ENCODE measurements at regions not wholly inside any gene's neighbourhood (a gene's known extent, or its start where the extent isn't known, plus 50 kb on each side); places are given as distances from the start of the nearest gene placed in this dataset.

GRCh38 chr14:51444353-51445000, 204.4 kb downstream of the TMX1 start:
- H4K20me1 ChIP-seq (replicated peaks; ENCODE audit: insufficient read depth), result no peaks in the 10 kb centered on the region; the same call in 1 of the 2 replicates
- Mint-ChIP-seq H3K4me1 (peaks cover 4% of the 10 kb centered on the region), H3K4me3 (no peak overlapping the region), H3K36me3 (ENCODE audit: low read depth) (no peaks in the 10 kb centered on the region), H3K27me3 (ENCODE audit: insufficient read depth, low read depth, poor library complexity) (no peaks in the 10 kb centered on the region), H3K27ac (no peak overlapping the region), H3K9me3 (no peaks in the 10 kb centered on the region)
- peaks cover 10% of the 10 kb centered on the region; the same call in 1 of the 2 replicates for H3K4me1 ChIP-seq (ENCODE audit: insufficient read depth)
- no peak overlapping the region for H3K27ac ChIP-seq (ENCODE audit: low read depth)
- ATAC-seq (no peak), DNase-seq (ENCODE audit: low spot score) (no peak)
- no peaks in the 10 kb centered on the region for H3K36me3 ChIP-seq (ENCODE audit: insufficient read depth)
- TF ChIP-seq JUNB (IDR thresholded peaks at IDR 0.05; ENCODE audit: unreplicated experiment), result no peak
- TF ChIP-seq CREB1 (CRISPR knock-in tag; IDR thresholded peaks at IDR 0.05; ENCODE audit: low read depth), result no peak
- TF ChIP-seq EZH2phosphoT487 (IDR thresholded peaks at IDR 0.05; ENCODE audit: unreplicated experiment), result no peak
- no peak for TF ChIP-seq ZNF331 (CRISPR knock-in tag; IDR thresholded peaks at IDR 0.05; ENCODE audit: low read depth)
- TF ChIP-seq REST (IDR thresholded peaks at IDR 0.05; ENCODE audit: unreplicated experiment), result no peak
- no peak for TF ChIP-seq NANOG (IDR thresholded peaks at IDR 0.05; ENCODE audit: borderline replicate concordance)
- TF ChIP-seq STAT1 (IDR thresholded peaks at IDR 0.05; ENCODE audit: unreplicated experiment), result no peak
- H3K4me3 ChIP-seq, result no peak overlapping the region
- H2AFZ ChIP-seq, result no peak overlapping the region
- H3F3A ChIP-seq (replicated peaks; ENCODE audit: low read depth), result no peaks in the 10 kb centered on the region
- peaks cover 11% of the 10 kb centered on the region; the same call in 1 of the 2 replicates for H3K9me2 ChIP-seq (ENCODE audit: insufficient read depth)
- no peak overlapping the region for H3K4me2 ChIP-seq
- no peaks in the 10 kb centered on the region for H3K27me3 ChIP-seq (ENCODE audit: insufficient read depth)
- no peaks in the 10 kb centered on the region for H3K79me2 ChIP-seq (replicated peaks; ENCODE audit: insufficient read depth)

- H3K4me3 Mint-ChIP-seq, result no peak overlapping the region
These were observed 204.9 kb downstream of the TMX1 start for GRCh38 chr14:51445001-51445390.

More at GRCh38 chr14:51445001-51445390, 204.9 kb downstream of the TMX1 start:
- Histone ChIP-seq H3K4me2 (no peak overlapping the region), H3K79me2 (replicated peaks; ENCODE audit: insufficient read depth) (no peaks in the 10 kb centered on the region), H3K36me3 (ENCODE audit: insufficient read depth) (no peaks in the 10 kb centered on the region), H3K27ac (ENCODE audit: low read depth) (no peak overlapping the region), H3F3A (replicated peaks; ENCODE audit: low read depth) (no peaks in the 10 kb centered on the region), H3K4me1 (ENCODE audit: insufficient read depth) (0 out of 2 replicates have a peak, but pooled peaks cover 6% of the 10 kb centered on the region), H2AFZ (no peak overlapping the region), H3K9me2 (ENCODE audit: insufficient read depth) (peaks cover 11% of the 10 kb centered on the region; the same call in 1 of the 2 replicates), H4K20me1 (replicated peaks; ENCODE audit: insufficient read depth) (no peaks in the 10 kb centered on the region; the same call in 1 of the 2 replicates), H3K27me3 (ENCODE audit: insufficient read depth) (no peaks in the 10 kb centered on the region), H3K4me3 (no peak overlapping the region)
- TF ChIP-seq EZH2 (IDR thresholded peaks at IDR 0.05; ENCODE audit: low read depth, unreplicated experiment) (no peak), ZNF331 (CRISPR knock-in tag; IDR thresholded peaks at IDR 0.05; ENCODE audit: low read depth) (no peak), EZH2phosphoT487 (IDR thresholded peaks at IDR 0.05; ENCODE audit: unreplicated experiment) (no peak), CREB1 (CRISPR knock-in tag; IDR thresholded peaks at IDR 0.05; ENCODE audit: low read depth) (no peak)
- Mint-ChIP-seq H3K9me3 (no peaks in the 10 kb centered on the region), H3K27me3 (ENCODE audit: insufficient read depth, low read depth, poor library complexity) (no peaks in the 10 kb centered on the region), H3K27ac (no peak overlapping the region), H3K36me3 (ENCODE audit: low read depth) (no peaks in the 10 kb centered on the region), H3K4me1 (peaks cover under 1% of the 10 kb centered on the region; the same call in 2 of the 3 replicates)
- DNase-seq (ENCODE audit: low spot score), result no peak
- ATAC-seq, result no peak
